Epithelial cell of esophagus (primary cell): ENCODE measurements at regions not wholly inside any gene's neighbourhood (a gene's known extent, or its start where the extent isn't known, plus 50 kb on each side); places are given as distances from the start of the nearest gene placed in this dataset.
"Not testable (repeated sequence)": the region's sequence is repeated elsewhere in the genome, so short reads cannot be mapped to it uniquely, and the experiment has no call there.

ENCODE experiments used
- DNase-seq: peaks from one replicate; pipeline ENCODE4 v3.0.0; 2010; ENCODE audit warnings: low read depth
- H3K4me3 ChIP-seq: 2 replicates; pipeline ENCODE4 v1.5.1; 2011; ENCODE audit warnings: mild to moderate bottlenecking, low read length, control low read depth
- TF ChIP-seq, protein P1 (sequence below): IDR thresholded peaks from 2 replicates; pipeline ENCODE4 v1.5.1; 2011; ENCODE audit warnings: low read depth, mild to moderate bottlenecking, low read length, control low read depth, inconsistent platforms; ENCODE audit not compliant: insufficient read depth; ENCODE audit errors: missing control alignments

DNA sequence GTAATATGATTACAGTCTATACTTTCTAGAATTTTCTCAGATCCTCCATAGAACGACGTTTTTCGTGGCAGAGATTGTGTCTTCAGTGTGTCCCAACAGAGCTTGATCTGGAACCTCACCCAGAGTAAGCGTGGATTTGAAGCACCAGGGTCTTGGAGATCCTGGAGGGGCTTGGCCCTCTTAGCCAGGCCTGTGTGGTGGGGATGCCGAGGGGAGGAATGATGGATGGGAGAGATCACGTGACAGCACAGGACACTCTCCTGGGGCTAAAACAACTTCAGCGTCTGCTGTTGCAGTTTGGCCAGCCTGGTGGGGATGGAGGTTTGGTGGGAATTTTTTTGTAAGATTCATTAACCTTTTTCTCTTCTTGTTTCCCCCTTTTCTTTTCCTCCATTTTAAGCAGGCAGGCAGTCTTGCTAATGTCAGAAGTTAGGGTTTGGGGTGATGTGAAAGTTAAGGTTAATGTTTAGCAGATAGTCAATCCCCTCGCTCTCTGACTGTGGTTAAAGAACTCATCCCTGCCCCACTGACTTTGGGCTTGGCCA is 100.7 kb upstream of the SULF2 start:
- H3K4me3 ChIP-seq = no peak overlapping the region
- TF ChIP-seq, protein P1, sequence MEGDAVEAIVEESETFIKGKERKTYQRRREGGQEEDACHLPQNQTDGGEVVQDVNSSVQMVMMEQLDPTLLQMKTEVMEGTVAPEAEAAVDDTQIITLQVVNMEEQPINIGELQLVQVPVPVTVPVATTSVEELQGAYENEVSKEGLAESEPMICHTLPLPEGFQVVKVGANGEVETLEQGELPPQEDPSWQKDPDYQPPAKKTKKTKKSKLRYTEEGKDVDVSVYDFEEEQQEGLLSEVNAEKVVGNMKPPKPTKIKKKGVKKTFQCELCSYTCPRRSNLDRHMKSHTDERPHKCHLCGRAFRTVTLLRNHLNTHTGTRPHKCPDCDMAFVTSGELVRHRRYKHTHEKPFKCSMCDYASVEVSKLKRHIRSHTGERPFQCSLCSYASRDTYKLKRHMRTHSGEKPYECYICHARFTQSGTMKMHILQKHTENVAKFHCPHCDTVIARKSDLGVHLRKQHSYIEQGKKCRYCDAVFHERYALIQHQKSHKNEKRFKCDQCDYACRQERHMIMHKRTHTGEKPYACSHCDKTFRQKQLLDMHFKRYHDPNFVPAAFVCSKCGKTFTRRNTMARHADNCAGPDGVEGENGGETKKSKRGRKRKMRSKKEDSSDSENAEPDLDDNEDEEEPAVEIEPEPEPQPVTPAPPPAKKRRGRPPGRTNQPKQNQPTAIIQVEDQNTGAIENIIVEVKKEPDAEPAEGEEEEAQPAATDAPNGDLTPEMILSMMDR = no peak

DNA sequence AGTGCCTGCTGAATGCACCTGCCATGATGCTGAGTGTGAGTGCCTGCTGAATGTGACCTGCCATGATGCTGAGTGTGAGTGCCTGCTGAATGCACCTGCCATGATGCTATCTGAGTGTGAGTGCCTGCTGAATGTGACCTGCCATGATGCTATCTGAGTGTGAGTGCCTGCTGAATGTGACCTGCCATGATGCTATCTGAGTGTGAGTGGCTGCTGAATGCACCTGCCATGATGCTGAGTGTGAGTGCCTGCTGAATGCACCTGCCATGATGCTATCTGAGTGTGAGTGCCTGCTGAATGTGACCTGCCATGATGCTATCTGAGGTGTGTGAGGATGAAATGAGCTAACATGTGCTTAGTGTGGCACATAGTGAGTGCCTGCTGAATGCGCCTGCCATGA is 98.7 kb upstream of the SULF2 start:
- DNase-seq, H3K4me3 ChIP-seq: not testable (repeated sequence)

More for the DNA sequence above, 100.7 kb upstream of the SULF2 start:
- DNase-seq = no peak

DNA sequence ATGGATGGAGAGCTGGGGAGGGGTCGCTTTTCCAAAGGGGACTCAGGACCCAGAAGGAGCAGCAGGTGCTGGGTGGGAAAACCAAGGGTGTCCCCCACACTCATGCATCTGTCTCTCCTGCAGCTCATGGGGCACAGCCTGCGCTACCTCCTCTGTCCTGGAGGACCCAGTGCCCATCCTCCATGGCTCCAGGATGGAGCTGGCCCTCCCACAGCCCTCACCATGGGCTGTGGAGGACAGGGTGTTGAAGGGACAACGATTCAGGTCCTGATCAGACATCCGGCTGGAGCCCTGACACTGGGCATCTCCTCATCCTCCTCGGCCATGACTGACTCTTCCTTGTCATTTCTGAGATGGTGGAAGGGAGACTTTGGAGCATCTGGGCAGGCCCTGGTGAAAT is 97.9 kb upstream of the SULF2 start:
- no peak for DNase-seq
- TF ChIP-seq, protein P1 = no peak

DNA sequence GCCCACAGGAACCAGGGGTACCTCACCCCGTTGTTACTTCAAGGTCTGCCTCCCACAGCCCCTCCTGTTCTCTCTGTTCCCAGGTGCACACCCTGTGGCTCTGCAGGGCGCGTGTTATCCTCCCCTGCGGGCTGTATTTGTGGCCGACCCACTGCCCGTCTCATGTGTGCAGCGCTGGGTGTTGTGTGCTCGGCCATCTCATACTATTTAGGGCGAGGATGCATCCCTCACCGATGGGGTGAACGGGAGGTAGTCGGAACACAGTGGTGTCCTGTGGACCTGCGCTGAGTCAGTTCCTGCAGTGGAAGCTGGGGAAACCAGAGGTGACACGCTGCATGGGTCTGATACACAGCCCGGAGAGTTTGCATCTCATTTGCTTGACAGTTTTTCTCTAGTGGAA is 94.5 kb upstream of the SULF2 start:
- DNase-seq = no peak
- no peak overlapping the region for H3K4me3 ChIP-seq
- TF ChIP-seq, protein P1 = no peak

More for the DNA sequence above, 97.9 kb upstream of the SULF2 start:
- H3K4me3 ChIP-seq = no peak overlapping the region

DNA sequence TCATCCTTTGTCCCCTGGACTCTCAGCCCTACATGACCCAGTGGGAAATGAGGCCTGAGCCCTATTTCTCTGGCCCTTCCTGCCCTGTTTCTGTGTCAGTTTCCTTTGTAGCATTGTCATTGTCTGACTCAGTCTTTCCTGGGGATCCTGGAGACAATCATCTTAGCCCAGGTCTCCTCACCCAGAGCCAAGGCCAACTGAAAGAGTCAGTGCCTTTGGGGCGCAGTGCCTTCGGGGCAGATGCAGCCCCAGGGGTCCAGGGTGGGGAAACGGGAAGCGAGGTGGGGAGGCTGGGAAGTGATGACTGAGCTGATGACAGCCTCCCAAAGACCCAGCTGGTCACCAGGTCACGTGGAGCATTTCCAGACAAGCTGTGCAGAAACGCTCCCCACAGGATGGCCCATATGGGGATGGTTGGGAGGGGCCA is 93.3 kb upstream of the SULF2 start:
- peak; percentile 36 for DNase-seq
- TF ChIP-seq, protein P1 = no peak
- H3K4me3 ChIP-seq = no peak overlapping the region

DNA sequence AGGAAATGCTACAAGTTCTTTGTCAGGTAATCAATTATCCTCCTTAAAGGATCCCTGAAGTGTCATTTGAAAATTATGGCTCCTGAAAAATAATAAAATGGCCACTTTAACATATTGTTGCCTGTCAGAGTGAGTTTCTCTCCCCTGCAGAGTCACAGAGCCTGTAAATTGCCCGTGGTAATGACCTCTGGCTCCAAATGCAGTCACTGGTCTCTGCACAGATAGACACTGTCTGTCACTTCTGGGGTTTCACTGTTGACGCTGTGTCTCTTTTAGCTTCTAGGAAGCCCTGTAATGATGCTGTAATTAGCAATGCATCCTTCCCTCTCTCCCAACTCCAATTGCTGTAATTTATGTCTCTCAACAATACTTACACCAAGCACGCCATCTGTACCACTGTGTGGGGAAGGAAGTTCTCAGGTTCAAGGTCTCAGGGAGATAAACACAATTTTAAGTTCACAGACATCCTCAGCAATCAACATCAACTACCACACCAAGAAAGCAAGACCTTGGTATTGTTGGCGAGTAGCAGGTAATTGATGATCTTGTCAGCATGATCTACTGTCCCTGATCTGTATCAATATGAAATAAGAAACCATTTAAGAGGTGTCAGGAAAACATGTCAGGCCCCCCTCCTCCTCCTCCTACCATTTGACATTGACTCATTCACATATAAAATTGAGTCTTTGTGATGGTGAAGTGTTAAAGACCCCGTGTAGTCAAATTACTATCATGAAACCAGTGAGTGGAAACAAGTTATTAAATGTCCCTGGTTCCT is 91.2 kb upstream of the SULF2 start:
- H3K4me3 ChIP-seq = no peak overlapping the region
- DNase-seq = no peak
- TF ChIP-seq, protein P1 = no peak

DNA sequence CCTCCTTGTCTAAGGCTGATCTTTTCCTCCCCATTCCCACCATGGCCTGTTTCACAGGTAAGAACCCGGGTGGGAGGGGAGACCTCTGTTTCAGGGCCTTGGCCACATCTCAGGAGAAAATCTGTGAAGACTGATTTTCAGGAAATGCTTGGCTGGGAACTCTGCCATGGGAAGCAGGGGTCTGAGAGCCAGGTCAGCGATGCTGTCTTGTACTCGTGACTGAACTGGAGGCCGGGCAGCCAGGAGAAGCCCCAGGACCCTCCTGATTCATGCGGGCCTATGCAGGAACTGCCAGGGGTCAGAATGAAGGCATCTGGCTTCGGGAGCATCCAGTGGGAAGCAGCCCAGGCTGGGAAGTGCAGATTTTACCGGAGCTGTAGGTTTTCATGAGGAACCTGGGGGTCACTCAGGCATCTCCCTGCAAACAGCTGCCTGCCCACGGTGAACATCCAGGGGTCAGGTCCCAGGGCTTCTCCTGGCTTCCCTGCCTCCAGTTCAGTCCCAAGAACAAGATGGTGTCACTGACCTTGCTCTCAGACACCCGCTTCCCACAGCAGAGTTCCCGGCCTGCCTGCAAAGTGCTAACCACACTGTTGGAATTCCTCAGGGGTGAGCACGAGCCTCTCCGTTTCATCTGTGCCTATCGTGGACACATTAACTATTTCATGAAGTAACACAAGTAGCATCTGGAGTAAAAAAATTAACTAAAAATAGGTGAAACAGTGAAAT is 90.2 kb upstream of the SULF2 start:
- H3K4me3 ChIP-seq = no peak overlapping the region
- TF ChIP-seq, protein P1 = no peak
- DNase-seq = no peak
